ENCODE measurements at regions not wholly inside any gene's neighbourhood (a gene's known extent, or its start where the extent isn't known, plus 50 kb on each side); places are given as distances from the start of the nearest gene placed in this dataset.

GRCh38 chr5:98557916-98558315, 215.5 kb upstream of the RGMB start:
- Mint-ChIP-seq H3K9me3 (peaks cover 5% of the 10 kb centered on the region), H3K4me3 (no peak overlapping the region), H3K27ac (no peak overlapping the region), H3K4me1 (ENCODE audit: low read depth) (no peaks in the 10 kb centered on the region), H3K36me3 (ENCODE audit: low read depth) (no peaks in the 10 kb centered on the region), H3K27me3 (no peaks in the 10 kb centered on the region)
- H3K36me3 ChIP-seq (ENCODE audit: insufficient read depth, low read length): no peaks in the 10 kb centered on the region
- intact Hi-C loops (cut with DNase I, micrococcal nuclease): no loop called here
- no peak for TF ChIP-seq CTCF (IDR thresholded peaks at IDR 0.05)
- ChIA-PET CTCF (no interaction called here), POLR2A (no interaction called here)
- H3K27me3 ChIP-seq (ENCODE audit: control insufficient read depth in 1 of 2, insufficient read depth in 2 of 2, low read length in 2 of 2): no peaks in the 10 kb centered on the region
- H3K9me3 ChIP-seq (ENCODE audit: control insufficient read depth in 1 of 2, insufficient read depth in 1 of 2, low read length in 2 of 2): no peaks in the 10 kb centered on the region
- DNase-seq (no peak), ATAC-seq (ENCODE audit: poor library complexity) (no peak)
- H3K27ac ChIP-seq (ENCODE audit: low read depth in 1 of 2, low read length in 2 of 2): no peak overlapping the region
- no peaks in the 10 kb centered on the region for H3K4me1 ChIP-seq (ENCODE audit: insufficient read depth, low read length)
- no peak overlapping the region for H3K4me3 ChIP-seq (ENCODE audit: low read length)

GRCh38 chr5:98563885-98564653, 209.4 kb upstream of the RGMB start:
- Mint-ChIP-seq H3K9me3 (no peaks in the 10 kb centered on the region), H3K36me3 (ENCODE audit: low read depth) (no peaks in the 10 kb centered on the region), H3K27me3 (peaks cover 6% of the 10 kb centered on the region), H3K4me3 (no peak overlapping the region), H3K27ac (no peak overlapping the region), H3K4me1 (ENCODE audit: low read depth) (no peaks in the 10 kb centered on the region)
- Histone ChIP-seq H3K4me1 (ENCODE audit: insufficient read depth, low read length) (no peaks in the 10 kb centered on the region), H3K9me3 (ENCODE audit: control insufficient read depth in 1 of 2, insufficient read depth in 1 of 2, low read length in 2 of 2) (no peaks in the 10 kb centered on the region), H3K27ac (ENCODE audit: low read depth in 1 of 2, low read length in 2 of 2) (no peak overlapping the region), H3K36me3 (ENCODE audit: insufficient read depth, low read length) (no peaks in the 10 kb centered on the region), H3K27me3 (ENCODE audit: control insufficient read depth in 1 of 2, insufficient read depth in 2 of 2, low read length in 2 of 2) (no peaks in the 10 kb centered on the region), H3K4me3 (ENCODE audit: low read length) (no peak overlapping the region)
- ATAC-seq (ENCODE audit: poor library complexity) (no peak), DNase-seq (no peak)
- intact Hi-C loops (cut with DNase I, micrococcal nuclease): no loop called here
- ChIA-PET CTCF (interaction anchor here (1.7 kb wide), 1 partner anchor 9 kb away, joined by 4 read pairs; no protein-coding TSS in a partner anchor), POLR2A (no interaction called here)
- TF ChIP-seq CTCF (IDR thresholded peaks at IDR 0.05): no peak

- CTCF ChIA-PET: interaction anchor here (1.7 kb wide), 1 partner anchor 9 kb away, joined by 4 read pairs; no protein-coding TSS in a partner anchor
- POLR2A ChIA-PET: no interaction called here
- no peak overlapping the region for H3K4me3 Mint-ChIP-seq
- no peak for ATAC-seq (ENCODE audit: poor library complexity)
- H3K9me3 ChIP-seq (ENCODE audit: control insufficient read depth in 1 of 2, insufficient read depth in 1 of 2, low read length in 2 of 2): no peaks in the 10 kb centered on the region
- no peaks in the 10 kb centered on the region for H3K4me1 Mint-ChIP-seq (ENCODE audit: low read depth)
- H3K4me1 ChIP-seq (ENCODE audit: insufficient read depth, low read length): no peaks in the 10 kb centered on the region
- H3K27ac ChIP-seq (ENCODE audit: low read depth in 1 of 2, low read length in 2 of 2): no peak overlapping the region
- no peak overlapping the region for H3K27ac Mint-ChIP-seq
- no peak for TF ChIP-seq CTCF (IDR thresholded peaks at IDR 0.05)
- H3K27me3 ChIP-seq (ENCODE audit: control insufficient read depth in 1 of 2, insufficient read depth in 2 of 2, low read length in 2 of 2): no peaks in the 10 kb centered on the region
- H3K36me3 Mint-ChIP-seq (ENCODE audit: low read depth): no peaks in the 10 kb centered on the region
- intact Hi-C loops (cut with DNase I, micrococcal nuclease): no loop called here
- DNase-seq: no peak
- peaks cover 6% of the 10 kb centered on the region for H3K27me3 Mint-ChIP-seq
- no peaks in the 10 kb centered on the region for H3K9me3 Mint-ChIP-seq
- no peaks in the 10 kb centered on the region for H3K36me3 ChIP-seq (ENCODE audit: insufficient read depth, low read length)
- H3K4me3 ChIP-seq (ENCODE audit: low read length): no peak overlapping the region
Measured at GRCh38 chr5:98564836-98565235, 208.6 kb upstream of the RGMB start.
